SJCRH30 (cell line): ENCODE measurements at regions not wholly inside any gene's neighbourhood (a gene's known extent, or its start where the extent isn't known, plus 50 kb on each side); places are given as distances from the start of the nearest gene placed in this dataset.
A peak's percentile ranks its signal among the peaks of the same experiment; 100 is the strongest.

Source experiments
- DNase-seq, 2 experiments: peaks; one replicate each; pipeline ENCODE4 v3.0.0-alpha.2; 2015 to 2020
- H3K27ac ChIP-seq: fragments of 250-450 bp; sonication (Bioruptor Pico); 2 replicates; pipeline ENCODE4 v1.5.1; 2020; ENCODE audit warnings: mild to moderate bottlenecking, moderate library complexity
- H3K27me3 ChIP-seq: fragments of 250-450 bp; sonication (Bioruptor Pico); 2 replicates; pipeline ENCODE4 v1.5.1; 2020; ENCODE audit warnings: mild to moderate bottlenecking, moderate library complexity
- H3K36me3 ChIP-seq: fragments of 250-450 bp; sonication (Bioruptor Pico); 2 replicates; pipeline ENCODE4 v1.5.1; 2020; ENCODE audit warnings: mild to moderate bottlenecking, moderate library complexity
- H3K4me1 ChIP-seq: fragments of 250-450 bp; sonication (Bioruptor Pico); 2 replicates; pipeline ENCODE4 v1.5.1; 2020; ENCODE audit warnings: mild to moderate bottlenecking, moderate library complexity
- H3K4me3 ChIP-seq: fragments of 250-450 bp; sonication (Bioruptor Pico); 2 replicates; pipeline ENCODE4 v1.5.1; 2020; ENCODE audit warnings: mild to moderate bottlenecking, moderate library complexity
- H3K9me3 ChIP-seq: fragments of 250-450 bp; sonication (Bioruptor Pico); replicated peaks from 2 replicates; pipeline ENCODE4 v1.5.1; 2020; ENCODE audit warnings: mild to moderate bottlenecking, moderate library complexity

DNA sequence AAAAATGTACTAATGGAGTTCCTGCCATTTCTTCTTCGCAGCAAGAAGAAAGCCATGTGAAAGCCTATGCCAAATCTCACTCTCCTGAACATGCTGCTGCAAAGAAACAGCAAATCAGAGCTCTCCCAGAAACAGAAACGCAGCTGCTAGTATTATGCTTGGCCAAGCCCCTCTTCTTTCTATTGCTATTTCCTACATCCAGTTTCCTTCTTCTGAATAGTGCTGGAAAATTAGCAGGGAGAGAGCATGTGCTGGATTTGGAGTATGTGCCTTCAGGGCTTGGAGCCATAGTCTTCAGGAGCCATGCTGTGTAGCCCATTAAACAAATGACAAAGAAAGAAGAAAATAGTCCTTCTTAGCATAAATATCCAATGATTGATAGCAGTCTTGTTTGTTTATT lies 852.0 kb upstream of the PHF14 start:
- Histone ChIP-seq H3K4me1 (no peaks in the 10 kb centered on the region), H3K36me3 (no peaks in the 10 kb centered on the region), H3K27ac (no peak overlapping the region), H3K4me3 (no peak overlapping the region), H3K27me3 (no peaks in the 10 kb centered on the region), H3K9me3 (no peaks in the 10 kb centered on the region)
- peak in 1 of 2 experiments; percentile 13 for DNase-seq

DNA sequence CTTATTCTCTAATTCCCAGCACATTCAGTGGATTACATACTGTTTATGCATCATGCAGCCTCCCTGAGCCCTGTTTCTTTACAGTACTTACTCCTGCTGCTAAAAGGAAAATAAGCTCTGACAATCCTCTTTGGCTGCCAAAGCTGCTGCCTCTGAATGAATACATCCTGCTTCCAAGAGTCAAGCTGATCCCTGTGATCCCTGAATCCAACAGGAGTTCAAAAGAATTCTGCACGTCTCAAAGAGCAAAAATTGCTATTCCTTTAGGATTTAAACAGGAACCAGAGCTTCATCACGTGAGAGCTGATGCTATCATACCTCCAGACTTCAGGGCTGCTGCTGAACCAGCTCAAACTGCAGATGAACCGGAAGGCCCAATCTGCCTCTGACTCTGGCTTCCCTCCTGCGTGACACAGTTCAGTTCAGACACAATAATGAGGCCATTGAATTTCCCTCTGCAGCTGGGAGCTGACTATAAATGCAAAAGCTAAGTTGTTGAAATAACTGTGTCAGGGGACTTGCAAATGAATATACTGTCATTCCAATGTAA lies 851.0 kb upstream of the PHF14 start:
- Histone ChIP-seq H3K27ac (no peak overlapping the region), H3K9me3 (no peaks in the 10 kb centered on the region), H3K36me3 (no peaks in the 10 kb centered on the region), H3K27me3 (no peaks in the 10 kb centered on the region), H3K4me1 (no peaks in the 10 kb centered on the region), H3K4me3 (no peak overlapping the region)
- DNase-seq: peak in 1 of 2 experiments; percentile 41

DNA sequence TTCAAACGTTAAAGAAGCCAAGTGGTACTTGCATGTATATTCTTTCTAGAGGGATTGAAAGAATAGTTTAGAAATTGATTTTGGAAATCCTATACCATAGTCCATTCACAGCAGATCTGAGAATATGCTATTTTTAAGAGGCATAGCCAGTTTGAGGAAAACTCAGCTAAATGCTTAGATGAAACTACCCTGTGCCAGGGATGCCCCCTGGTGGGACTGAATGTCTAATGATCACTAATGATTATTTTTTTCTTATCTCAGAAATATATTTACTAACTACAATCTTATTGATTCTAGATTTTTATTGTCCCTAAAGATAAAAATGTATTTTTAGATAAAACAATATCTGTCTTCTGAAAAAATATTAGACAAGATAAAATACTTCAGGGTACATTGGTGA lies 844.9 kb upstream of the PHF14 start:
- Histone ChIP-seq H3K9me3 (no peaks in the 10 kb centered on the region), H3K27me3 (no peaks in the 10 kb centered on the region), H3K4me1 (no peaks in the 10 kb centered on the region), H3K36me3 (no peaks in the 10 kb centered on the region), H3K4me3 (no peak overlapping the region), H3K27ac (no peak overlapping the region)
- peak; percentile 50 to 71 for DNase-seq

DNA sequence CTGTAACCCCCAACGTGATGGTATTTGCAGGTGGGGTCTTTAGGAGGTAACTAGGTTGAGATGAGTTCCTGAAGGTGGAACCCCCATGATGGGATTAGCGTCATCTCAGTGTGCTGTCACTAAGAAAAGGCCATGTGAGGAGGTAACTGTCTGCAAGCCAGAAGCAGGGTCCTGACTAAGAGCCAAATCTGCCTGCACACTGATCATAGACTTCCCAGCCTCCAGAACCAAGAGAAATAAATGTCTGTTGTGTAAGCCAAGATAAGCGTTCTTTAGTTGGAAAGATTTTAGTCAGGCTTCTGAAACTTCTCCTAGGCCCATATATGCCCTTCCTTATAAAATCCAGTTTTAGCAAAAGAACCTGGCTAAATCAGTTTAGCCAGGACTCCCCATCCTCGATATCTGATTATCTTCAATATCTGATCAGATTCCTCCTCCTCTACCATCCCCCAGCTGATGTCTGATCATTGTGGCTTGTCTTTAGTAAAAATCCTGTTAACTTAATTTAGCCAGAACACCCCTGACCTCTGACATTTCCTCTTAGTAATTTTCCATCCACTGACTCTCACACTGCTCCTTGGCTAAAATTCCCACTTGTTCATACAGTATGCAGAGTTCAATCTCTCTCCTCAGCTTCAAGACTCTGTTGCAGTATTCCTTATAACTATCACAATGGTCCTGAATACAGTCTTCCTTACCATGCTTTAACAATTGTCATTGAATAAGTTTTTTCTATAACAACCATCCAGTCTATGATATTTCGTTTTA lies 835.4 kb upstream of the PHF14 start:
- H3K27ac ChIP-seq: no peak overlapping the region
- DNase-seq: no peak
- H3K4me1 ChIP-seq: no peaks in the 10 kb centered on the region
- H3K4me3 ChIP-seq: no peak overlapping the region
- no peaks in the 10 kb centered on the region for H3K9me3 ChIP-seq
- no peaks in the 10 kb centered on the region for H3K36me3 ChIP-seq
- no peaks in the 10 kb centered on the region for H3K27me3 ChIP-seq

DNA sequence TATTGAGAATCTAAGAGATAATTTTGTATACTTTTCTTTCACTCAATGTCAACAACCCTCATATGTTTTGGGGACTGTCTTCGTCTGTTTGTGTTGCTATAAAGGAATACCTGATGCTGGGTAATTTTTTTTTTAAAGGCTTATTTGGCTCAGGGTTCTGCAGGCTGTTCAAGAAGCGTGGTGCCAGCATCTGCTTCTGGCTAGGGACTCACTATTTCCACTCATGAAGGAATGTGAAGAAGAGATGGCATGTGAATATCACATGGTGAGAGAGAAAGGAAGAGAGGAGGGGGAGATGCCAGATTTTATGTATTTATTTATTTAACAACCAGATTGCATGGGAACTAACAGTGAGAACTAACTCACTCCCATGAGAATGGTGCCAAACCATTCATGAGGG lies 827.4 kb upstream of the PHF14 start:
- Histone ChIP-seq H3K4me3 (no peak overlapping the region), H3K27ac (no peak overlapping the region), H3K27me3 (no peaks in the 10 kb centered on the region), H3K9me3 (no peaks in the 10 kb centered on the region), H3K4me1 (no peaks in the 10 kb centered on the region), H3K36me3 (no peaks in the 10 kb centered on the region)
- DNase-seq: no peak

DNA sequence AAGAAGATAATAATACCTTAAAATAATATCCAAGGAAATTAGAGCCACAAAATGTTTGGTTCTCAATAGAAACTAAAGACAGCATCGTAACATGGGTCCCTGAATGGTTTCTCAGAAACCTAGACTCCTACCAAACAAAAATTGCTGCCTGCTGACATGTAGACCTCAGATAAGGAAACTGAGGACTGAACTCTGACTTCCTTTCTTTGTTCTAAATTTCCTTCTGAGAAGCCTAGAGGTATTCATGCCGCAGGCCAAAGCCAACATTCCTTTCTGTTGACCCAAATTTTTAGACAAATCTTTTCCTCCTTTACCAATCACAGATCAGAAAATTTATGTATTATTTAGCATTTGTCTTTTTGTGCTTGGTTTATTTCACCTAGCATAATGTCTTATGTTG lies 816.7 kb upstream of the PHF14 start:
- Histone ChIP-seq H3K36me3 (no peaks in the 10 kb centered on the region), H3K9me3 (no peaks in the 10 kb centered on the region), H3K27me3 (no peaks in the 10 kb centered on the region), H3K4me1 (no peaks in the 10 kb centered on the region), H3K4me3 (no peak overlapping the region), H3K27ac (no peak overlapping the region)
- DNase-seq: no peak

DNA sequence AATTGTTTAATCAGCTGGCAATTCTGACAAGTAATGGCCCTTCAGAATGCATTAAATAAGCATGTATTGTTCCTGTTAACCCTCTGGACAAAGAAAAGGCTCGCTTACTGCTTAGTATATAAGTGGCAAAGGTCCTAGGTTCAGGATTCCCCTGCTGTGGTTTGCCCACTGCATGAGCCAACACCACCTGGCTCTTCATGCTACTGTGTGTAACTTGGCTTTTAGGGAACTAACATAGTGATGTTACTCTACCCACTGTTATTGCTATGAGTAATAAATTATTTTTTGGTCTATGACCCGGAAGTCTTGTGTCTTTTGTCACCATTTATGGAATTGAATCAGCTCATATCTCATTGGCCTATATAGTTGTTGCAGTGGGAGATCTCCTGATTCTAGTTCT lies 791.7 kb upstream of the PHF14 start:
- Histone ChIP-seq H3K4me3 (no peak overlapping the region), H3K4me1 (no peaks in the 10 kb centered on the region), H3K27me3 (no peaks in the 10 kb centered on the region), H3K27ac (no peak overlapping the region), H3K36me3 (no peaks in the 10 kb centered on the region), H3K9me3 (no peaks in the 10 kb centered on the region)
- no peak for DNase-seq

DNA sequence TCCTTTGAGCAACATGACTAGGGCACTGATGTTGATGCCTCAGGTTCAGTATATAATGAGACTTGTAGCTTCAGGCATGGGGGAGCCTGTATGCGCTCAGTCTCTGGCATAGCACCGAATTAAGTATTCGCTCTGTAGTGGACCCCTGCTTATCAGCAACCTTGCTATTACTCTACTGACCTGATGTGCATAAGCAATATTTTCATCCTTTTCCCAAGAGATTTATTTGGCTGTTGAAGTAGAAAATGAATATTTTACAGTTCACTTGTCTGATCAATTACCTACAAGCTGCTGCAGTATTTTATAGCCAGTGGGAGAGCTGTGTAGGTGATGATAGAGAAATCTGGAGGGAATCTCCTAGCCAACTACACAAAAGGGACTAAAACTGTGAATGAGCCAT lies 781.6 kb upstream of the PHF14 start:
- Histone ChIP-seq H3K4me3 (no peak overlapping the region), H3K36me3 (no peaks in the 10 kb centered on the region), H3K27me3 (no peaks in the 10 kb centered on the region), H3K27ac (no peak overlapping the region), H3K4me1 (no peaks in the 10 kb centered on the region), H3K9me3 (no peaks in the 10 kb centered on the region)
- no peak for DNase-seq

DNA sequence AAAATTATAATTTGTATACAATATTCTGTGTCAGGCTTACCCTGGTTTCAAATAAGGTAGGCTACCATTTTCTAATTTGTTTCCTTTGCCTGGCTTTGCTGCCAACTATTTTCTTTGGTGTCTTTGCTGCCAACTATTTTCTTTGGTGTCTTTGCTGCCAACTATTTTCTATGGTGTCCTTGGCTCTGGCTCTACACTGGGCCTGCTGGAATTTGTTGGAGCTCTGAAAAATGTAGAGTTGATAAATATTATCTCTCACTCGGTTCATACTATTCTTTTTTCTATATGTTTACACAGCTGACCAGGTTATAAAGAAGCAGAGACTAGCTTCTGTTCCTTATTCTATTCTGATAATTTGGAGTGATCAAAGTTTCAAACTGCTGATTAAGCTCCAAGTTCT lies 768.0 kb upstream of the PHF14 start:
- no peaks in the 10 kb centered on the region for H3K4me1 ChIP-seq
- no peaks in the 10 kb centered on the region for H3K27me3 ChIP-seq
- no peak for DNase-seq
- no peaks in the 10 kb centered on the region for H3K9me3 ChIP-seq
- H3K36me3 ChIP-seq: no peaks in the 10 kb centered on the region
- H3K4me3 ChIP-seq: no peak overlapping the region
- H3K27ac ChIP-seq: no peak overlapping the region

DNA sequence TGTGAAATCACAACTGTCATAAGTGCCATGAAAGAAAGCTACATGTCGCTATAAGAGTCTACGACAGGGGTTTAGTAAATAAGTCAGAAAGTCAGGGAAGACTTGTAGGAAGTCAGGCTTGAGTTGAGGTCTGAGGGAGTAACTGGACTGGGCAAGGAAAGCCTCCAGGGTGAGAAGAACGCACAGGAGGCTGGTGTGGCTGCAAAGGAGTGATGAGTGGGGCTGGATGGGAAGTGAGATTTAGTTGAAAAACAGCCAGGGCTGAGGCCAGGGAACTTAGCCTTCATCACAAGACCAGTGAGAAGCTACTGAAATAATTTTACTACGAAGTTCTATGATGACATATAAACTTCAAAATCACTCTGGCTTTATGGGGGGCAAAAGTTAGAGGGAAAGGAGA lies 763.7 kb upstream of the PHF14 start:
- Histone ChIP-seq H3K4me1 (no peaks in the 10 kb centered on the region), H3K36me3 (no peaks in the 10 kb centered on the region)
- DNase-seq: no peak

DNA sequence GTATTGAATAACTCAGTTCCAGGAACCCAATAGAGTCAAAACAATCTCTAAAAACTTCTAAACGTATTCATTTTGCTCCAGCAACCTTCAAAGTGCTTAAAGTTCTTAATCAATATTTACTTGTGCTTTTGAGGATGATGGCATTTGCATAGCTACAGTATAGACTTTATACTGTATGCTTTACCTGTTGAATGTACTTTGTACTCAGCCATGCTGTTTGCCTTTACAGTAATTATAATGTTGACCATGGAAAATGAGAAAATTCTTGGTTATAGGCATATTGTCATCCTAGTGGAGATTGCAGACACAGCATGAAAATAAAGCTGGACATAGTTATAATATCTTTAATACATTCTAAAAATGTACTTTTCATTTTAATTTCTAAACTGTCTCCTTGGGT lies 762.7 kb upstream of the PHF14 start:
- Histone ChIP-seq H3K27ac (no peak overlapping the region), H3K27me3 (no peaks in the 10 kb centered on the region), H3K9me3 (no peaks in the 10 kb centered on the region), H3K36me3 (no peaks in the 10 kb centered on the region), H3K4me3 (no peak overlapping the region), H3K4me1 (no peaks in the 10 kb centered on the region)
- DNase-seq: no peak

More for the DNA sequence above, 763.7 kb upstream of the PHF14 start:
- Histone ChIP-seq H3K27ac (no peak overlapping the region), H3K4me3 (no peak overlapping the region), H3K9me3 (no peaks in the 10 kb centered on the region), H3K27me3 (no peaks in the 10 kb centered on the region)

DNA sequence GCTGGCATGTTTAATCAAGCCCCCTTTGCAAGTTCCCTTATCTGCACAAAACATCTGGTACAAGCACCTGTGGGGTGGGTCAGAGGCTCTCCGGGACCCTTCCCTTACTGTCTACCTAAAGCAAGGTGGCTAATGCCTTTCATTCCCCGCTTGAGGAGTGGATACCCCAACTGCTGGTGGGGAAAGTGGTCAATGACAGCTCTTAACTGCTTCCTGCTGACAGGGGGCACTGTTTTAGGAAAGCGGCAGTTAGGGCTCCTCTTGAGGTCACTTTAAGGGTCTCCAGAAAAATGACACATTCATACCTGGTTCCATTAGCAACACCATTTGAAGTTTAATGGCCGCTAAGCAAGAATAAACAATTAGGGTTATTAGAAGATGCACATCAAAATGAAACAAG lies 761.8 kb upstream of the PHF14 start:
- Histone ChIP-seq H3K4me3 (no peak overlapping the region), H3K4me1 (no peaks in the 10 kb centered on the region), H3K36me3 (no peaks in the 10 kb centered on the region)

DNA sequence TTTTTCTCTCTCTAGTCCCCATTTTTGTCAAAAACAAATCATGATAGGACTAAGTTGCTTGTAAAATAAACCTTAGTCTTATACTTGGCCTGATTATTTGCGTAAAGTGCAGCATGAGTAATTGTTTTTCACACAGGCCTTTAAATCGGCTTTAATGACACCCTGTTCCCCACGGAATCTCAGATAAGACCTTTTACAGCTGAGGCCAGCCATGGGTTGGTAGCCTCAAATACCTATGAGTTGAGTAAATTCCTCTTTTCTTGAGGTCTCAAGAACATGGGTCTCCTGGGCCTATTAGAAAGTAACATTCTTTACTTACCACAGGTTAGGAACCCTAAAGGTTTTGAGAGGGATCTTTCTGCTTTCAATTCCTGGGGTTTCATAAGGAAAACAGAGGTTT lies 761.0 kb upstream of the PHF14 start:
- H3K27ac ChIP-seq: no peak overlapping the region
- no peaks in the 10 kb centered on the region for H3K9me3 ChIP-seq
- H3K4me3 ChIP-seq: no peak overlapping the region
- H3K4me1 ChIP-seq: no peaks in the 10 kb centered on the region
- no peak for DNase-seq
- no peaks in the 10 kb centered on the region for H3K27me3 ChIP-seq
- H3K36me3 ChIP-seq: no peaks in the 10 kb centered on the region

More for the DNA sequence above, 761.8 kb upstream of the PHF14 start:
- H3K27me3 ChIP-seq: no peaks in the 10 kb centered on the region
- no peaks in the 10 kb centered on the region for H3K9me3 ChIP-seq
- DNase-seq: no peak
- H3K27ac ChIP-seq: no peak overlapping the region

DNA sequence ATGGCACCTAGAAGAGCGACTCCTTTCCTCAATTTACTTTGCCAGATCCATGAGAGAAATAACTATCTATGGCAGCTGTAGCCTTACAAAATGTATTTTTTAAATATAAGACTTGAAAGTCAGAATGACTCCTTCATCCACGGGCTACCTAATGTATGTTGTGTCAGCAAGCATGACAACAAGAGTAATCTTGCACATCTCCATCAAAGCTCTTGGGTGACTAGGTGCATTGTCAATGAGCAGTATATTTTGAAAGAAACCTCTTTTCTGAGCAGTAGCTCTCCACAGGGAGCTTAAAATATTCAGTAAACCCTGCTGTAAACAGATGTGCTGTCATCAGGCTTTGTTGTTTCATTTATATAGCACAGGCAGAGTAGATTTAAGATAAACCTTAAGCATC lies 757.2 kb upstream of the PHF14 start:
- H3K27me3 ChIP-seq: no peaks in the 10 kb centered on the region
- DNase-seq: no peak
- H3K4me1 ChIP-seq: peaks cover 6% of the 10 kb centered on the region; the same call in 1 of the 2 replicates
- no peak overlapping the region for H3K4me3 ChIP-seq
- H3K9me3 ChIP-seq: no peaks in the 10 kb centered on the region
- H3K36me3 ChIP-seq: no peaks in the 10 kb centered on the region
- H3K27ac ChIP-seq: no peak overlapping the region

DNA sequence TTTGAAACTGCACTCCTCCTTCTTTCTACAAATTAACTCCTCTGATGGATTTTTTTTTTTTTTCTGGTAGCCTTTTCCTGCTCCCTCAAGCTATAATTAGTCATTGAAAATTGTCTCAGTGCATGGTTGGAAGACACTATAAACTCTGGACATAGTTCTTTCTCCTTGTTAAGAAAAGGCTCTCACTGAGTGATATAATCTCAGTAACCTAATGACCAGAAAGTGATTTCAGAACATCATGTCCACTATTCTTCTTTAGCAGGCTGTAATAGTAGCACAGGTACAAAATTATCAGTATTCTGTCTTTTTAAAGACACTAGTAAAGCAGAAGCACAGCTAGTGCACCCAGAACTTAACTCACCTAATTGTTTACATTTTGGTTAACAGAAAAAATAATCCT lies 752.6 kb upstream of the PHF14 start:
- H3K4me1 ChIP-seq: peaks cover 6% of the 10 kb centered on the region; the same call in 1 of the 2 replicates
- H3K36me3 ChIP-seq: no peaks in the 10 kb centered on the region
- no peaks in the 10 kb centered on the region for H3K27me3 ChIP-seq
- H3K4me3 ChIP-seq: no peak overlapping the region
- no peak for DNase-seq
- no peaks in the 10 kb centered on the region for H3K9me3 ChIP-seq
- no peak overlapping the region for H3K27ac ChIP-seq

DNA sequence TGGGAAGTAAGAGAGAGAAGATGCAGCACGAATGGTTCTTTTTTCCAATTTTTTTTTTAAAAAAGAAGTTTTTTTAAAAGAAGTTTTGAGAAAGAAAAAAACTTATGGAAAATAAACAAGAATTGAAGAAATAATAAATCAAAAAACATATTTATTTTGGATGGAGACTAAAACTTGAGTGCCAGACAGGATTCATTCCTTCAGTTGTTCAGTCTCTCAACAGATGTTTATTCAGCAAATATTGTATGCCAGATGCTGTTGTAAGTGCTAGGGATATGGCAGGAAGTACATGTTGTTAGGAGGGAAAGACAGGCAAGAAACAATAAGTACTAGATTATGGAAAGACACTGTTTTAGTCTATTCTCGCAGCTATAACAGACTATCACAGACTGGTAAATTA lies 750.7 kb upstream of the PHF14 start:
- Histone ChIP-seq H3K36me3 (no peaks in the 10 kb centered on the region), H3K27me3 (no peaks in the 10 kb centered on the region), H3K27ac (no peak overlapping the region), H3K9me3 (no peaks in the 10 kb centered on the region), H3K4me3 (no peak overlapping the region), H3K4me1 (peaks cover 6% of the 10 kb centered on the region; the same call in 1 of the 2 replicates)
- no peak for DNase-seq
